Effector memory CD8-positive, alpha-beta T cell (primary cell): ENCODE measurements at regions not wholly inside any gene's neighbourhood (a gene's known extent, or its start where the extent isn't known, plus 50 kb on each side); places are given as distances from the start of the nearest gene placed in this dataset.

Experiments used
- ATAC-seq: fragments of 150-1000 bp; cut with Tn5 transposase; replicated peaks from 2 replicates; pipeline ENCODE4 v1.10.0; 2021; ENCODE audit warnings: mild to moderate bottlenecking, moderate library complexity
- DNase-seq, 3 experiments: peaks; one replicate each; pipeline ENCODE4 v3.0.0; 2021
- H3K27ac Mint-ChIP-seq, 2 donors: one replicate each; pipeline ENCODE4 v1.8.0; 2022; ENCODE audit warnings: mild to moderate bottlenecking in 2 of 2, mixed read lengths in 2 of 2, moderate library complexity in 2 of 2
- H3K27me3 Mint-ChIP-seq, 2 donors: one replicate each; pipeline ENCODE4 v1.8.0; 2022; ENCODE audit warnings: mixed read lengths in 2 of 2
- H3K36me3 Mint-ChIP-seq: one replicate; pipeline ENCODE4 v1.8.0; 2022; ENCODE audit warnings: mild to moderate bottlenecking, moderate library complexity, mixed read lengths; ENCODE audit not compliant: insufficient read depth
- H3K4me1 Mint-ChIP-seq, 2 donors: one replicate each; pipeline ENCODE4 v1.8.0; 2022; ENCODE audit warnings: low read depth in 2 of 2, mixed read lengths in 2 of 2
- H3K4me3 Mint-ChIP-seq, 2 donors: one replicate each; pipeline ENCODE4 v1.8.0; 2022; ENCODE audit warnings: mild to moderate bottlenecking in 2 of 2, mixed read lengths in 2 of 2, moderate library complexity in 2 of 2
- H3K9me3 Mint-ChIP-seq, 2 donors: one replicate each; pipeline ENCODE4 v1.8.0; 2022; ENCODE audit warnings: mixed read lengths in 2 of 2

DNA sequence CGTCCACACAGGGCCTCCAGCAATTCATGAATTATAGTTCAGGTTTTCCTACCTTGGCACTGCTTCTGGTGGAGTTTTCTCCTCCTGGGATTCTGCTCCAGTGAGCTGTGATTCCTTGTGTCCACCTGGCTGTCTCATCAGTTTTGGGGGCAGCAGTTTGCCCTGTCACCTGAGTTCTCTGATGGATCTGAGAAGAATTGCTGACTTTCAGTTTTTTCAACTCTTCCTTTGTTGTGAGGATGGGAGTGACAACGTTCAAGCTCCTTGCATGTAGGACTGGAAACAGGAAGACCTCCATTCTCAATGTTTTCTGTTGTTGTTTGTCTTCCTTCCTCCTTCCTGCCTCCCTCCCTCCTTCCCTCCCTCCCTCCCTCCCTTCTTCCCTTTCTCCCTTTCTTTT lies 359.0 kb downstream of the TSN start:
- no peaks in the 10 kb centered on the region for H3K4me1 Mint-ChIP-seq
- H3K4me3 Mint-ChIP-seq, result no peak overlapping the region
- ATAC-seq, result no peak
- no peak overlapping the region for H3K27ac Mint-ChIP-seq
- no peak for DNase-seq
- H3K36me3 Mint-ChIP-seq, result no peaks in the 10 kb centered on the region
- H3K27me3 Mint-ChIP-seq, result peaks cover 0 to 11% of the 10 kb centered on the region in 2 donors
- H3K9me3 Mint-ChIP-seq, result peaks cover 1 to 14% of the 10 kb centered on the region in 2 donors

DNA sequence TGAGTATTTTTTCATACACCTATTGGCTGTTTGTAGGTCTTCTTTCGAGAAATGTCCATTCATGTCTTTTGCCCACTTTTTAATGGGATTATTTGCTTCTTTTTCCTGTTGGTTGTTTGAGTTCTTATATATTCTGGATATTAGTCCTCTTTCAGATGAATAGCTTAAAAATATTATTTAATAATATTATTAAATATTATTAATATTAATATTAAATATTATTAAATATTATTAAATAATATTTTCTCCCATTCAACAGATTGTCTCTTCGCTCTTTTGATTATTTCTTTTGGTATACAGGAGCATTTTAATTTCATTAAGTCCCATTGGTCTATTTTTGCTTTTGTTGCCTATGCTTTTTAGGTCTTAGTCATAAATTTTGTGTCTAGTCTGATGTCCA lies 361.9 kb downstream of the TSN start:
- Mint-ChIP-seq H3K36me3 (no peaks in the 10 kb centered on the region), H3K27ac (no peak overlapping the region), H3K4me1 (no peaks in the 10 kb centered on the region), H3K4me3 (no peak overlapping the region), H3K9me3 (peaks cover 4 to 8% of the 10 kb centered on the region in 2 donors), H3K27me3 (no peaks in the 10 kb centered on the region)
- DNase-seq (no peak), ATAC-seq (no peak)

DNA sequence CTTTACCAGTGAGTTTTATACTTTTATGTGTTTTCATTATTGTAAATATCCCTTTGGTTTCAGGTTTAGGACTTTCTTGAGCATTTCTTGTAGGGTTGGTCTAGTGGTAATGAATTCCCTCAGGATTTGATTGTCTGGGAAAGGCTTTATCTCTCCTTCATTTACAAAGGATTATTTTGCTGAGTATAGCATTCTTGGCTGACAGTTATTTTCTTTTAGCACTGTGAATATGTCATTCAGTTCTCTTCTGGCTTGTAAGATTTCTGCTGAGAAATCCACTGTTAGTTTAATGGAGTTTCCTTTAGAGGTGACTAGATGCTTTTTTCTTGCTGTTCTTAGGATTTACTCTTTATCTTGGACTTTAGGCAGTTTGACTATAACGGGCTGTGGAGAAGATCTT lies 373.9 kb downstream of the TSN start:
- H3K4me3 Mint-ChIP-seq, result no peak overlapping the region
- H3K4me1 Mint-ChIP-seq, result no peaks in the 10 kb centered on the region
- H3K9me3 Mint-ChIP-seq, result peaks cover 17 to 24% of the 10 kb centered on the region in 2 donors
- no peaks in the 10 kb centered on the region for H3K27me3 Mint-ChIP-seq
- ATAC-seq (no peak), DNase-seq (no peak)
- H3K27ac Mint-ChIP-seq, result no peak overlapping the region
- H3K36me3 Mint-ChIP-seq, result no peaks in the 10 kb centered on the region

DNA sequence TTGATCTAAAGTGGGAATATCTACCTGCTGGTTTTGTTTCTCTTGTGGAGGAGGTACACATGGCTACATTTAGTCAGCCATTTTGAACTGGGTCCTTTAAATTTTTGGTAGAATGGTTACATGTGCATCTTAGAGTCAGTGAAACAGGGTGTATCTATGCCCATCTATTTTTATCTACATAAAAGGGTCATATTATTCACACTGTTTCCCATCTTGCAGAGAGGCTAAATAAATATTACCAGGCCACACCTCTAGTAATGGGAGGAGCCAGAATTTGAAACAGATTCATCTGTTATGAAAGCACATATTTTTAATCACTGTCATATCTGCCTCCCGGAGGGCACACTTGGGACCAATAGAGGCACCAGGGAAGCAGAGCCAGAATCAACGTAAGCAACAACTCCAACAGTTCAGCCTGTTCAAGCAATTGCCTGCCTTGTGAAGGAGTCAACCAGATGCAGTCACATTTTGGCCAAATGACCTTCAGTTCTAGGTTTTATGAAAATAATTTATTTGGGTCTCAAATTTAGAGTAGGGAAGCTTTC lies 376.8 kb downstream of the TSN start:
- ATAC-seq (no peak), DNase-seq (no peak)
- H3K4me1 Mint-ChIP-seq, result no peaks in the 10 kb centered on the region
- peaks cover 14 to 24% of the 10 kb centered on the region in 2 donors for H3K9me3 Mint-ChIP-seq
- peaks cover 0 to 5% of the 10 kb centered on the region in 2 donors for H3K27me3 Mint-ChIP-seq
- H3K27ac Mint-ChIP-seq, result no peak overlapping the region
- H3K36me3 Mint-ChIP-seq, result no peaks in the 10 kb centered on the region
- H3K4me3 Mint-ChIP-seq, result no peak overlapping the region

DNA sequence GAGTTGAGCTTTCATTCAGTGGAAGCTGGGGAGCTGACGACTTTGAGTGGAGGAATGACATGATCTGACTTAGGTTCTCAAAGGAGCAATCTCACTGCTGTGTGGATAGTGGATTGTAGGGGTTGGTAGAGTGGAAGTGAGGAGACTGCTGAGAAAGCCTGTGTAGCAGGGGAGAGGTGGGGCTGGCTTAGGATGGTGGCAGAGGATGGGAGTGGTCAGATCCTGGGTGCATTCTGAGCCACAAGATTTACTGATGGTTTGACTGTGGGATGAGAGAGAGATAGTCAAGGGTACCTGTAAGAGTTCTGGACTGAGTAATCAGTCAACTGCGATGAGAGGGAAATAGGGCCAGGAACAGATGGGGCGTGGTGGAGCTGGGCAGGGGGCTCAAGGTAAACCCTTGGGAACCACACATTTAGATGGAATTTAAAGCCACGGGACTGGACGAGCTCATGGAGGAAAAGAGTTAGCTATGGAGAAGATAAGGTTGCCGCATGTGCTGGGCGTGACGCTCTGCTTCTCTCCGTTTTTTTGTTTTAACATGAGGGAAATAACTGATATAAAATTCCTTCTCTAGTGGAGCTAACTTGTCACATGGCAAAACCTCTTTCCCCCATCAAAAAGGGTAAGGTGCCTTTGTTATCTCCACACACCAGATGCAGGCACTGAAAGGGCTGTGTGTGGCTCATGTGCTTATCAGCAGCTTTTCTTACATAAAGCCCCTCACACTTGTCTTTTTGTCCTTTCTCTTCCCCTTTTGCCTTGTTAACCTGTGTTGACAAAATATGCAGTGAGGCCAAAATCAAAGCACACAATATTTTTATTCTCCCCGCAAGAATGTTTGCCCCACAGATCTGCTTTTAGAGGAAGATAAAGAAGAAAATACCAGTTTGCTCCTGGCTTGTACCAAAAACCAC lies 379.8 kb downstream of the TSN start:
- Mint-ChIP-seq H3K9me3 (peaks cover 9 to 14% of the 10 kb centered on the region in 2 donors), H3K36me3 (no peaks in the 10 kb centered on the region), H3K4me1 (no peaks in the 10 kb centered on the region), H3K27ac (no peak overlapping the region), H3K4me3 (no peak overlapping the region), H3K27me3 (peaks cover 0 to 5% of the 10 kb centered on the region in 2 donors)
- ATAC-seq (no peak), DNase-seq (no peak)

DNA sequence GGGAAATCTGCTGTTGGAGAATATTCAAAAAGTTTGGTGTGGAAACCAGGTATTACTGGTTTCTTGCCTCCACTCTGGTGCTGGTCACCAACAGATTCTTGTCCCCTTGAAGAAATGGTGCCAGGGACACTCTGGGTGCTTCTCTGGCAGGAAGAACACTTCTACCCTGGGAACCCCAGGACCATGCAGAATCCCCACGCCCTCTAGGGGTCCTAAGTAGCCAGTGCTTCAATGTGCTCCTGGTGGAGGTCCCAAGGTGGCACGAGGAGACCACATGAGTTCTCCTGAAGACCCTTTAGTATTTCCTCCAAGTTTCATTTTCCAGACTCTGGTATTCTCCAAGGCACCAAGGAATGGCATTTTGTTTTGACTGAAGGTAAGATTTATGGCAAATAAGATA lies 380.6 kb downstream of the TSN start:
- H3K27me3 Mint-ChIP-seq, result peaks cover 0 to 5% of the 10 kb centered on the region in 2 donors
- DNase-seq (no peak), ATAC-seq (no peak)
- peaks cover 5 to 7% of the 10 kb centered on the region in 2 donors for H3K9me3 Mint-ChIP-seq
- H3K27ac Mint-ChIP-seq, result no peak overlapping the region
- H3K4me1 Mint-ChIP-seq, result no peaks in the 10 kb centered on the region
- no peak overlapping the region for H3K4me3 Mint-ChIP-seq
- no peaks in the 10 kb centered on the region for H3K36me3 Mint-ChIP-seq

DNA sequence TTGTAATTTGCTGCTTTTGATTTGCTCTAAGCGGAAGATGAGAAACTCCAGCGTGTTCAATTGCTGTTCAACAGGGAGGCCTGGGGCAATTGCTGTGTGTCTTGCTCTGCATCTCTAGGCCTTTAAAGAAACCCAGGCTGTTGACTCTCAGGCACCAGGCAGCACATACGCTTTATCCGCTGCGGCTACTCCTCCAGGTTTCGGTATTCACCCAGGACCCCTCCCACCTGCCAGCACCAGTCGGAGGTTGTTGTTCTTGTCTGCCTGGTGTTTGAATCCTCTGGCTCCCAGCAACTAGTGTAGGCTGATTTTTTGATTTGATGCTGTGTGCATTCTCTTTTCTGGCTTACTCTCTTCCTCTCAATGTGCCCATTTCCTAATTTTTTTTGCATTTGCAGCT lies 383.1 kb downstream of the TSN start:
- H3K36me3 Mint-ChIP-seq, result no peaks in the 10 kb centered on the region
- H3K9me3 Mint-ChIP-seq, result peaks cover 0 to 5% of the 10 kb centered on the region in 2 donors

DNA sequence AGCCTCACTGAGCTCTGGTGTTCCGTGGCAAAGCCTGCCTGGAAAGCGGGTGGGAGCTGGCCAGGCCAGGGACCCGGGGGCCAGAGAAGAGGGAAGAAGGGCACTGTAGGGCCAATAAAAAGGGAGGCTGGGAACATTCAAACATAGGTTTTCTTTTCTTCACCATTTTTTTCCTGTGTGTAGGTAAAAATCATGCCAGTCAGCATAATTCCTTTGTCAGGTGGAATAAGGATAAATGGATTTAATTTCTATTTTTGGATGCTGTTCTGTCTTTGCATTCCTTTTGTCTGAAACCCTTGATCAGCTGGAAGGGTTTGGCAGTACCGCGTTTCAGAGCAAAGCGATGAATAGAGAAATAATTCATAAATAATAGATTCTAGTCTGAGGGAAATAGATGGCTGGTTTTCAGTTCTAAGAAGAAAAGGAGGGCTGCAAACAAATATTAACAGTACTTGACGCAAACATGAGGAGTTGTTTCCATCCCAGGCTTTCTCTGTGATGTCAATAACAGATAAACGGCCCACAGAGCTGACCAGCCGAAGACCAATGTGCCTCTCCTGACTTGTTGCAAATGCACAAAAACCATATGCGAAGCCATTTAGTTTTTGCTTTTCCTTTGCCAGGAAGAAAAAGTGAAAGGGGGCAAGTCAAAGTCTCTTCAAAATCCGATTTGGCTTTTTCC lies 384.4 kb downstream of the TSN start:
- peaks cover 0 to 1% of the 10 kb centered on the region in 2 donors for H3K9me3 Mint-ChIP-seq
- no peak overlapping the region for H3K27ac Mint-ChIP-seq
- no peak overlapping the region for H3K4me3 Mint-ChIP-seq
- H3K4me1 Mint-ChIP-seq, result no peaks in the 10 kb centered on the region
- DNase-seq (no peak), ATAC-seq (no peak)
- H3K36me3 Mint-ChIP-seq, result no peaks in the 10 kb centered on the region
- peaks cover 0 to 2% of the 10 kb centered on the region in 2 donors for H3K27me3 Mint-ChIP-seq

More for the DNA sequence above, 383.1 kb downstream of the TSN start:
- no peak for ATAC-seq
- H3K27ac Mint-ChIP-seq, result no peak overlapping the region
- peaks cover 0 to 5% of the 10 kb centered on the region in 2 donors for H3K27me3 Mint-ChIP-seq
- H3K4me3 Mint-ChIP-seq, result no peak overlapping the region
- H3K4me1 Mint-ChIP-seq, result no peaks in the 10 kb centered on the region
- no peak for DNase-seq

DNA sequence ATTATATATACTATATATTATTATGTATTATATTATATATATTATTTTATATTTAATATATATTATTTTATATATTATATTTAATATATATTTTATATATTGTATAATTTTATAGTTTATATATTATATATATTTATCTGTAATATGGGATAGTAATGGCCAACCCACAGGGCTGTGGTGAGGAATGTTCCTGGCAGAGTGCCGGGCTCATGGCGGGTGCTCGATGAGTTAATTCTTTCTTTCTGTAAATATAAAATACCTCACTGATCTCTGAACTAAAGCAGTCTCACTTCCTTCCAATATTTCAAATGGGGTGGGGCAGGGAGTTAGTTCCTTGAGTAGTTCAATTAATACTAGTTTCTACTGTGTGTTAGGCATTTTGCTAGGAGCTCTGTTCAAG lies 389.4 kb downstream of the TSN start:
- H3K9me3 Mint-ChIP-seq, result no peaks in the 10 kb centered on the region
- no peaks in the 10 kb centered on the region for H3K27me3 Mint-ChIP-seq
- no peak overlapping the region for H3K27ac Mint-ChIP-seq
- H3K36me3 Mint-ChIP-seq, result no peaks in the 10 kb centered on the region
- ATAC-seq (no peak), DNase-seq (no peak)
- H3K4me3 Mint-ChIP-seq, result no peak overlapping the region
- no peaks in the 10 kb centered on the region for H3K4me1 Mint-ChIP-seq

DNA sequence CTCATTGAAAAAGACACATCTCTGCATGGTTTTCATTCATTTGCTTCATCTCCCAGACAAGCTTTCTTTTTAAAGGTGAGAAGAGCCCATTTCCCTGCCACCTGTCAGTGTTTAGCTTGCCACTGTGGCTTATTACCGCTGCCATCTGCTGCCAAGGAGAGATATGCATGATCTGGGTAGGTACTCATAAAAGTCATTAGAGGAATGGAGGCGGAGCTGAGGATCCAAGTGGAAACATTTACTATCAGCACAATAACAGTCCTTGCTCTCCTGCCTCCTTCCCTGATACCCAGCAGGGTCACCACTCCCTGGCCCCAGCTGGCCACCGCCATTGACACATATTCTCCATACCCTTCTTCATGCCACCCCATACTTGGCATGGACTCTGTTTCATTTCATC lies 390.4 kb downstream of the TSN start:
- no peaks in the 10 kb centered on the region for H3K27me3 Mint-ChIP-seq
- ATAC-seq (no peak), DNase-seq (no peak)
- H3K4me3 Mint-ChIP-seq, result no peak overlapping the region
- no peaks in the 10 kb centered on the region for H3K9me3 Mint-ChIP-seq
- H3K27ac Mint-ChIP-seq, result no peak overlapping the region
- no peaks in the 10 kb centered on the region for H3K36me3 Mint-ChIP-seq
- H3K4me1 Mint-ChIP-seq, result no peaks in the 10 kb centered on the region

DNA sequence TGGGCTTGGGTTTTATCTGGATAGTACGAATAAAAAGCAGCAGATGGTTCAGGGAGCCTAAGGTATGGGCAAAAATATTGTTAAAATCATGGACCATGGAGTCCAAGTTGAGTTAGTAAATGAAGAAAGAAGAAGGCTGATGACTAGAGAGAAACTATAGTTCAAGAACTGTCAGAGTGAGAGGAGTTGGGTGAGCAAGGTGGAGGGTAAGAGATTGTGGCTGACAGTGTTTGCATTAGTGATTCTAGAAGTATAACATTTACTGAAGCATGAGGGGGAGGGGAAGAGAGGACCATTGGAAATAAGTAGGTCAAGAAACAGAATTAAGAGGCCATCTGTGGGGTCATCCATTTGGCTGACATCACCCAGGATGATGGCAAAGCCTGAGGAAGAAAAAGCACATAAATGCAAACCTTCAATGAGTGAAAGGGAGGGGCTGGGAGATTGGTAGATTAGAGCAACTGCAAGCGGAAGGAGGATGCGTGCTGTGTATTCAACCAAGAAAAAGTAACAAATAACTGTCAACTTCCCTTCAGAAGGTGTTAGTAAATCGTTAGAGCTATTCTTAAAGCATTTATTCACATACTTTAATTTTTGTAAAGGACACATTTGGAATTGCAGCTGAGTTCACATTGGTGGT lies 392.8 kb downstream of the TSN start:
- Mint-ChIP-seq H3K9me3 (no peaks in the 10 kb centered on the region), H3K4me3 (no peak overlapping the region), H3K27me3 (peaks cover 0 to 9% of the 10 kb centered on the region in 2 donors), H3K4me1 (no peaks in the 10 kb centered on the region), H3K36me3 (no peaks in the 10 kb centered on the region), H3K27ac (no peak overlapping the region)
- DNase-seq (no peak), ATAC-seq (no peak)

DNA sequence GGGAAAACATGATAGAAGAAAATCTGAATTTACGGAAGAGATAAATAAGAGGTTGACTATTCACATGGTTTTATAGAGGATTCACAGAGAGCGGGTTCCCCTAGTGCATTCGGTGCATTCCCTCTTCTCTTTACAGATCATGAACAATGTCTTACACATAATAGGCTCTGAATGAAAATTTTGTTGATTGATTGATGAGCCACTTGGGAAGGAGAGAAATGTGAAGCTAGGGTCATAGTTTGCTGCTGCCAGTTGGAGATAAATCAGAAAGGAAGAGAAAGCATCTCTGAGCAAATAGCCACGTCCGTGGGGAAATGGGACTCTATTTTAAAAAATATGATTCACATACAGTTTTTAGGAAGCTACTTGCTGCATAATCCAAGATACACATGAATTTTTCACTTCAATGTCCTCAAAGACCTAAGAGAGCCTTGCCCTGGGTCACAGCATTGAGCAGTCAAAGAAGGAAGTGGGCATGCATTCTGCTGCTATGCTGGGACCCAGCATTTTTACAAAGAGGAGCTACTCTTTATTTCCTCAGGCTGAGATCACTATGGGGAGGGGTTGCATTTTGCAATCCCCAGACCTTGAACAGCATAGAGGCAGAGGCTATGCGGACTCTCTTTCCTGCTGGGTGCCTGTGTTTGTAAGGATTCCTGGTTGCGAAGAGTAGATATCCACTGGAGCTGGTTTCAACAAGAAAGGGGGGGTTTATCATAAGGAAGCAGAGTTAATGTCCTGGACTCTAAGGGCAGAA lies 395.3 kb downstream of the TSN start:
- DNase-seq, result no peak
- Mint-ChIP-seq H3K27me3 (peaks cover 0 to 9% of the 10 kb centered on the region in 2 donors), H3K36me3 (no peaks in the 10 kb centered on the region), H3K4me3 (no peak overlapping the region), H3K27ac (no peak overlapping the region), H3K9me3 (no peaks in the 10 kb centered on the region), H3K4me1 (no peaks in the 10 kb centered on the region)
- ATAC-seq, result no peak

DNA sequence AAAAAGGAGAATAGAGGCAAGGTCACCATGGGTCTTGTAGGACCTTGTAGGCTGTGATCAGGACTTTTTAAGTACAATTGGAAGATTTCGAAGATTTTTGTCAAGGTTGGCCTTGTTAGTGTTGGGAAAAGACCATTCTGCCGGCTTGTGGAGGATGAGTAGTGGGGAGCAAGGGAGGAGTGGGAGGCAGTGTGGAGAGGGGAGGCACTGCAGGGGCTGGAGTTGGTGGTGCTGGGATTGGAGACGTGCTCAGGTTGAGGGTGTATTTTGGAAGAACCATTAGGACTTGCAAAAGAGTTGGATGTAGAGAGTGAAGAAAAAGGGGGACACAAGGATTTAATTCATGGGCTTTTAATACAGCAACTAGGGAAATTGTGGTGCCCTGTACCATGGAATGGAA lies 397.1 kb downstream of the TSN start:
- Mint-ChIP-seq H3K9me3 (no peaks in the 10 kb centered on the region), H3K27ac (no peak overlapping the region), H3K27me3 (peaks cover 0 to 9% of the 10 kb centered on the region in 2 donors), H3K36me3 (no peaks in the 10 kb centered on the region), H3K4me3 (no peak overlapping the region), H3K4me1 (no peaks in the 10 kb centered on the region)
- no peak for ATAC-seq
- no peak for DNase-seq
